ENCODE measurements at regions not wholly inside any gene's neighbourhood (a gene's known extent, or its start where the extent isn't known, plus 50 kb on each side); places are given as distances from the start of the nearest gene placed in this dataset.
A peak's percentile ranks its signal among the peaks of the same experiment; 100 is the strongest.

GRCh38 chr12:19572920-19573558, 133.7 kb downstream of the AEBP2 start:
- ATAC-seq (peak; percentile 36), DNase-seq (peak; percentile 43)

DNA sequence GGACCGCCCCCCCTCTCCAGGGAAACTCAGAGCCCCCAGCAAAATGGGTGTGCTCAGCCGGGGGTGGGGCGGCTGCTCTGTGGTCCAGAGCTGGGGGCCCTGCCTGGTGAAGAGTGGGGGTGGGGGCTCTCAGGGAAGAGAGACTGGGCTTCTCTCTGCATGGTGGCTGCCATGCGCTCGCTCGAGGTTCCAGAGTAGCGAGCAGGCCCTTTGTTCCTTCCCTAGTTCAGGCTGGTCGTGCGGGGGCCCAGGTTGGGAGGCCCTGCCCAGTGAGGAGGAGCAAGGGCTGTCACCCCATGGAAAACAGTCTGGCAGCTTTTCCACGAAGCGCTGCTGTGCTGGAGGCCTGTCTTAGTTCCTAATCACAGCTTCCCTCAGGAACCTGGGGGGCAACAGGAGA, 134.6 kb downstream of the AEBP2 start:
- no peak for DNase-seq
- no peak for ATAC-seq

DNA sequence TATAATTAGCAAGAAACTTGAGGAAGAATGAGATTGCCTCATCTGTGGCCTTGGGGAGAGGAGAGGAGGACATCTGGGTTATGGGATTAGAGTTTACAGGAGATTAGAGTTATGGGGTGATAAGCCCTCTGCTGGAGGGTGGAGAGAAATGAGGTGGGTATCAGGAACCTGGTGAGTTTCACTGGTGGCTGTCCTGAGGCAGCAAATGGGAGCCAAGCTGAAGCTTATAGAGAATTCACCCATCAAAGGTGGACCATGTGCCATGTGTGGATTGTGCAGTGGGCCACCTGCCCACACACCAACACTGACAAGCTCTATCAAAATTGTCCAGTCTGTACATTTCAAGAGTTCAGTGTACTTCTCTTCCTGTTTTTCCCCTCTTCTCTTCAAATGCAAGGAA, 135.3 kb downstream of the AEBP2 start:
- no peak for ATAC-seq
- DNase-seq: no peak

GRCh38 chr12:19575337-19576243, 136.3 kb downstream of the AEBP2 start:
- ATAC-seq (no peak), DNase-seq (no peak)

DNA sequence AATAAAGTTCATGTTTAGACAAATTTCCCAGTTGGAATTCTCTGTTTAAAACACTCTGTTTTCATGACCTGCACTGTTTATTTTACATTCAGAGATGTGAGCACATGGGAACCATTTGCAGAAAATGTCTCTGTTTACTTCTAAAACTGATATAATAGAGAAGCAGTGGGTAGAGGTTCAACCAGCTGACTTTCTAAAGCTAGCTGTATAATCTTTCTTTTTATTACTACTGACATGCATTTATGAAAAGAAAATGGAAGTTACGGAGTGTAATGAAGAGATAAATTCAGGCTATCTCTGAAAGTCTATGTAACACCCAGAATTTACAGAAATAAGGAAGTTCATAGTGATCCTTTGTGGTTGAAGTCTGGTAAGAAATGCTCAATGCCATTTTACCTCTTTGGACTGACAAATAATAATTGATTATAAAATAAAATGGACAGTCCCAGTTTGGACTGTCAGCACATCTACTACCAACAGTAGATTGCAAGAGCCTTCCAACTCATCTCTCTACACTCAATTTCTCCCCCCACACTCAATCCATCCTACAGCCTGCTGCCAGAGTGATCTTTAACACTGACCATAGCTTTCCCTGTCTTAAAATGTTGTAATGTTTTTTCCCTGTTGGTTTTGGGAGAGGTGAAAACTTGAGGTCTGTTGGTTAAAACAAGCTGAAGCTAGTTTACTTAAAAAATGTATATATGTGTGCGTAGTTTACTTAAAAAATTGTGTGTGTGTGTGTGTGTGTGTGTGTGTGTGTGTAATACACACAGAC, 137.4 kb downstream of the AEBP2 start:
- ATAC-seq: no peak
- no peak for DNase-seq

GRCh38 chr12:19577281-19577530, 137.9 kb downstream of the AEBP2 start:
- no peak for DNase-seq
- no peak for ATAC-seq

GRCh38 chr12:19584732-19585131, 145.4 kb downstream of the AEBP2 start:
- no peak for DNase-seq
- no peak for ATAC-seq

- ATAC-seq (no peak), DNase-seq (no peak)
Observed at GRCh38 chr12:19588951-19589350, 149.7 kb downstream of the AEBP2 start.

DNA sequence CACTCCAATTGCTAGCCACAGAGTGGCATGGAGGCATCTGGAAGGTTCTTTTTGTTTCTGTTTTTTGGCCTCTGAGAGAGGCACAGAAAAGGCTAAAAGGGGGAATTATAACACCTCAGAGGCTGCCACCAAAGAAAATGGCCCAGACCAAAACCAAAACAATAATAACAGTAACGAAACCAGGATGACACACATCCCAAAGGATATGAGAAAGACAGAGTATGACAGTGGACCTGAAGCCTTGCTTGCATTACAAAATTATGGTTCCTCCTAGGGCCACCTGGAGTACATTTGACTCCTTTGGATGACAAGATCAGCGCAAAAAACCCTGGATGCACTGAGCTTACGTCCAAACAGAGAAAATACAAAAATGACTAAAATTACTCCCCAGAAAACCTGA, 152.7 kb downstream of the AEBP2 start:
- DNase-seq (no peak), ATAC-seq (no peak)

GRCh38 chr12:19596434-19597166, 157.3 kb downstream of the AEBP2 start:
- ATAC-seq (no peak), DNase-seq (no peak)

DNA sequence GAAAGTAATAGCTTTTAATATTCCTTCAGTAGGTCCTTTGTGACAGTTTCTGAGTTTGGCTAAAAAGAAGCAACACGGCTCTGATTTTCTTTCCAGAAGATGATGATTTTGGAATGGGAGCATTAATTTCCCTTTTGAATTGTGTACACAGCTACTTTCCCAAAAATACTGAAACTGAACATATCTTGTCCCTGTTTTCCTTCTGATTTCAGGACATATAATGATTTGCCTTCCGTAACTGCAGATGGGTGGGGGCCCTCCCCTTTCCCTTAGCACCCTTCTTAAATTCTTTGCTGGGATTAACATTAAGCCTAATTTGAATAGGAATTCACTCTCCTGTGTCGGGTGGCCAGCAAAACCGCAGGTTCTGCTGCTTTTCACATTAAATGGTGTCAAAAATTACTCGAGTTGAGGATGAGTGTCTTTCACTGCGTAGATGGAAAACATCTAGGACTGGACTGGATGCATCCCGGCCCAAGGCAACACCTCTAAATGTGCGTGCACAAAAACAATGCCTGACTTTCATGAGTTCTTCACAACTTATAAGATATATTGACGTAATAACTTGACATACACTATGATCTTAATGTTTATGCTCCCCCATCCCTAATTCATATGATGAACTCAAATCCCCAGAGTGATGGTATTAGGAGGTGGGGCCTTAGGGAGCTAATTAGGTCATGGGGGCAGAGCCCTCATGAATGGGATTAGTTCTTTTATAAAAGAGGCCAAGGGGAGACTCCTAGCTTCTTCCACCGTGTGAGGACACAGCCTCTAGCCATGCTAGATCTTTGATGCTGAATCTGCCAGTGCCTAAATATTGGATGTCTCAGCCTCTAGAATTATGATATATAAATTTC, 158.1 kb downstream of the AEBP2 start:
- no peak for ATAC-seq

DNA sequence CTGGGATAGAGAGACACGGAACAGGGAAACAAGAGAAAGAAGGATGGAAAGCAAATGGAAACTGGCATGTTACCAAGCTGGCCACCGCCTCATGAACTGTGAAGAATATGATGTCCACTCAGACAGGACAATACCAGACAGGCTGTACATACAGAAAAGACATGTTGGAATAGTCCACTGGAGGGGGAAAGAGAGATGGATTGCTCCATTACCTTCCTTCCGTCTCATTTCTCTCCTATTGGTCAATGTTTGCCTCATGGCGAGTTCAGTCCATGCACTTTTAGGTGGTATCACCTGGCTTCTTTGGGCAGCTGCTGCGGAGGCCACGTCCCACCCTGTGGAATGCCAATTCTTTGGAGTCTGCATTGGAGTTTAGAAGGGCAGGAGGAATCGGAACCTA, 166.4 kb downstream of the AEBP2 start:
- ATAC-seq (no peak), DNase-seq (no peak)

More for the DNA sequence above, 158.1 kb downstream of the AEBP2 start:
- no peak for DNase-seq

DNA sequence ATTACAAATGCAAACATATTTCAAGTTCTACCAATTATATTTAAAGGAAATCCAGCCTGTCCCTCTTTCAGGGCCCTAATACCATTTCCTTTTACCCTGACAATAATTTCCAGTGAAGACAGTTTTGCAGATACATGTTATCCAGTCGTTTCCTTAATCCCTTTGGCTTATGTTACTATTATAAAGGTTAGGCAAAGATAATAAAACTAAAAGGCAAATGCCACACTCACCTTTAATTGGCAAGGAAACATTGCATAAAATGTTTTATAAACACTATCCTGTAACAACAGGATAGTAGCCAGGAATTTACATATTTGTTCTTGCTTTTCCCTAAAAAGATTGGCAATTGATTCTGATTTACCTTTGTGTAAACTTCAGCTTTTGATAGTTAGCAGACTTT, 168.7 kb downstream of the AEBP2 start:
- no peak for DNase-seq
- no peak for ATAC-seq

- no peak for ATAC-seq
- DNase-seq: no peak
Observed at GRCh38 chr12:19613051-19613535, 173.8 kb downstream of the AEBP2 start.

DNA sequence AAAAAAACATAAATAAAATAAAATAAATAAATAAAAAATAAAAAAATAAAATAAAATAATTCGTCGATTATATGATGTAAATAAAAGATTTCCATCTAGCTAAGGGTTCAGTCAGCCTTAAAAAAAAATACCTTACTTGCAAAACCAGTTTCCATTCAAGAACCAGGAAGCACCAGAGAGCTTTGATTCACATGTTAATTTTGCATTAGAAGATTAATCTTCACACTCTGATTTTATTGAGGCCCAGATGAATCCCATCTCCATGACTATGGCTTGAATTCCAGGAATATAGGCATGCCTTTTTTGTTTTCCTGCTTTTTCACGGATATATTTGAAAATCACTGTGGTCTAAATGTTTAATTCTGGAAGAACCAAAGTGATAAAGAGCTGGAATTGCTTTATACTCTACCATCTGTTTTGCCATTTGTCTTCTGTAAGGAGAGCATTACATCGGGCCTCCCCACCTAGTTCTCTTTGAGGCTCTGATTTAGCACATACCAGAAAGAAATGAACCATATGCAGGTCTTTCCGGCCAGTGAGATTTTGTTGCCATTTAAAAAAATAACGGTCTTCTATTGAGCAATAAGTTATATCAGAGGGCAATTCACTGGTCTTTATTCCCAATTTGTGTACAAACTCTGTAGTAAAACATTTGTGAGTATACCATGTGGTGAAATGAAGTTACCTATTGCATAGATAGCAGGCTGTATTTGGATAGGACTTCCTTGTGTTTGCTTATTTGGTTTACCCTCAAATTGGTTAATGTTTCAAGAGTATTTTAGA, 175.5 kb downstream of the AEBP2 start:
- no peak for ATAC-seq

DNA sequence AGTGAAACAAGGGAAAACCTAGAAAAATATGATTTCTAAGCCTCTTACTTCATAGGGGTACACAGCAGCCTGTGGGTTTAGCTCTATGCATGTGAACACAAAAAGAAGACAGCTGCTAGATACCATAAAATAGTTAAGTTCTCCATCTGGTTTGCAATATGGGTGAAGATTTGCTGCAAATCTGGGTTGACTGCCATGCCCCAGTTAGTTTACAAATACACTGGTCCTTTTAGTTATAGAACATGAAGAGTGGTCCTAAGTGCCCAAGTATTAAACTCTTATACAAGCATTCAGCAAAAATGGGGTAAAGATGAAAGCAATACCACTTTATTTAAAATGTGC, 176.1 kb downstream of the AEBP2 start:
- DNase-seq (no peak), ATAC-seq (no peak)

More for the DNA sequence above, 175.5 kb downstream of the AEBP2 start:
- DNase-seq: no peak

DNA sequence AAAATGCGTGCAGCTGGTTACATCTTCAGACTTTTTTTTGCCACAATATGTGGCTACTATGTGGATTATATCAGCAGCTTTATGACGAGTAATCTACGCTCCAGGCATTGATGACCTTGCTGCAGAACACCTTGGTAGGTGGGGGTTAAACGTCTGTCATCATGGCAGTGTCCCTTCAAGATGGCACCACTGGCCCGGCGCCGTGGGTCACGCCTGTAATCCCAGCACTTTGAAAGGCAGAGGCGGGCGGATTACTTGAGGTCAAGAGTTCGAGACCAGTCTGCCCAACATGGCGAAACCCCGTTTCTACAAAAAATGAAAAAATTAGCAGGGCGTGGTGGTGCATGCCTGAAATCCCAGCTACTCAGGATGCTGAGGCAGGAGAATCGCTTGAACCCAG, 177.5 kb downstream of the AEBP2 start:
- ATAC-seq (no peak), DNase-seq (no peak)

DNA sequence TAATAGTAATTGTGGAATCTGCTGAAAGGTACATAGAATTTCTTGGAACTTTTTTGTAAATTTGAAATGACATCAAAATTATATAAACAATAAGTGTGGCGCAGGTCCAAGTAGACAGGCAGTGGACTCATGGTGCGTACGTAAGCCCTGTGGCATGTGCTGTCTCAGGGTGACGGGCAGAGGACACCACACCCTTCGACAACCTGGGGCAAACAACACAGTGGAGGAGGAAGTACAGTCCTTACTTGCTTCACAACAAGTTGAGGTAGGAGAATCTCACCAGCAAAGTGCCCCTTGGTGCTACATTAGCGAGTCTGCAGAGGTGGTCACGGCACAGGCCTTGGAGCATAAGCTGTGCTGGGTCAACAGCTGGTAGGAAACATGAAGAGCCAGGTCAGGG, 180.9 kb downstream of the AEBP2 start:
- ATAC-seq: no peak
- no peak for DNase-seq

DNA sequence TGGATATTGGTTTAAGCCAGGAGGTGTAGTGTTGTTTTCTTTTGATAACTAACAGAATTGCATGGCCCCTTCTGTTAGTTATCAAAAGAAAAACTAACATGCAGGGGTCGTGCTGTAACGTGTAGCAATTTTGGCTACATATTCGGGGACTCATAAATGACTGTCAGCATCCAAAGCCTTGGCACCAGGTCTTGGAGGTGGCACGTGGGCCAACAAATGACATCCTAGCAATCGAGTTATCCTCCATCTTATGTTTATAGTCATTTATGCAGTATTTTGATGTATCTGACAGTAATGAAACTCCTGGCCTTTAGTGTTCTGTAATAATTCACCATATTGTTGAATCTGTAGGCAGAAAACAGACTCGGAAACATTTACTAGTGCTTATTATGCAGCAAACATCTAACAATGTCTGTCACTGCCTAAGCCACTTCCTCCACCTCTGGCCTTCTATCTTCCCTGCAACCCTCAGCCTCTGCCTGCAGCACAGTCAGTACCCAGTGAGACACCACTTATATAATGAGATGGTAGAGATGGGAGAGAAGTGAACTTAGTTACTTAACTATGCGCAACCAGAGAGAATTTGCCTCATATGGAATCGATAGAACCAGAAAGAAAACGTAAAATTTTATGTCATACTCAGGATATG, 184.6 kb downstream of the AEBP2 start:
- peak; percentile 77 for ATAC-seq
- no peak for DNase-seq

- ATAC-seq: no peak
- DNase-seq: no peak
Observed at GRCh38 chr12:19624491-19624890, 185.2 kb downstream of the AEBP2 start.
